NCI-H69 (cell line): ENCODE measurements at regions not wholly inside any gene's neighbourhood (a gene's known extent, or its start where the extent isn't known, plus 50 kb on each side); places are given as distances from the start of the nearest gene placed in this dataset.
"Not testable (repeated sequence)": the region's sequence is repeated elsewhere in the genome, so short reads cannot be mapped to it uniquely, and the experiment has no call there.

ENCODE experiments used
- DNase-seq: peaks from one replicate; lab custom pipeline; 2025; lab: John Stamatoyannopoulos, UW

- no peak for DNase-seq
Observed at GRCh38 chr1:57572016-57572415, 148.2 kb upstream of the DAB1 start.

- DNase-seq = not testable (repeated sequence)
Observed at GRCh38 chr1:57558066-57558465, 134.2 kb upstream of the DAB1 start.

- no peak for DNase-seq
Observed at GRCh38 chr1:57553666-57554065, 129.8 kb upstream of the DAB1 start.

GRCh38 chr1:57551476-57551875 lies 127.6 kb upstream of the DAB1 start:
- DNase-seq = no peak

GRCh38 chr1:57550092-57550491 lies 126.2 kb upstream of the DAB1 start:
- no peak for DNase-seq

- no peak for DNase-seq
Observed at GRCh38 chr1:57549300-57549699, 125.4 kb upstream of the DAB1 start.

GRCh38 chr1:57546549-57547330 lies 122.9 kb upstream of the DAB1 start:
- DNase-seq = no peak

- no peak for DNase-seq
Observed at GRCh38 chr1:57544345-57544744, 120.5 kb upstream of the DAB1 start.

- DNase-seq = no peak
Observed at GRCh38 chr1:57536749-57537423, 113.0 kb upstream of the DAB1 start.

- DNase-seq = no peak
Observed at GRCh38 chr1:57532299-57532698, 108.4 kb upstream of the DAB1 start.

- not testable (repeated sequence) for DNase-seq
Observed at GRCh38 chr1:57530911-57531260, 107.0 kb upstream of the DAB1 start.

GRCh38 chr1:57530206-57530910 lies 106.5 kb upstream of the DAB1 start:
- DNase-seq = no peak

- no peak for DNase-seq
Observed at GRCh38 chr1:57522575-57522974, 98.7 kb upstream of the DAB1 start.

GRCh38 chr1:57520743-57521515 lies 97.1 kb upstream of the DAB1 start:
- DNase-seq = no peak

GRCh38 chr1:57518496-57518895 lies 94.6 kb upstream of the DAB1 start:
- no peak for DNase-seq

- no peak for DNase-seq
Observed at GRCh38 chr1:57517587-57518374, 93.9 kb upstream of the DAB1 start.

GRCh38 chr1:57512386-57512785 lies 88.5 kb upstream of the DAB1 start:
- no peak for DNase-seq

GRCh38 chr1:57506941-57507340 lies 83.1 kb upstream of the DAB1 start:
- no peak for DNase-seq

- no peak for DNase-seq
Observed at GRCh38 chr1:57503337-57503736, 79.5 kb upstream of the DAB1 start.

- no peak for DNase-seq
Observed at GRCh38 chr1:57500136-57500830, 76.4 kb upstream of the DAB1 start.

- DNase-seq = no peak
Observed at GRCh38 chr1:57494530-57495079, 70.7 kb upstream of the DAB1 start.
